OCI-LY1 (cell line): ENCODE measurements at regions not wholly inside any gene's neighbourhood (a gene's known extent, or its start where the extent isn't known, plus 50 kb on each side); places are given as distances from the start of the nearest gene placed in this dataset.

Experiments
- EZH2 ChIP-seq: fragments of 200-600 bp; sonication (generic), shearing (Covaris generic); IDR thresholded peaks from 2 replicates; pipeline ENCODE4 v1.8.0; 2017; ENCODE audit warnings: borderline replicate concordance, mixed run types, mild to moderate bottlenecking, antibody characterized with exemption, low read length, moderate library complexity, mixed read lengths
- TF ChIP-seq, protein P1 (sequence below): fragments of 200-600 bp; sonication (generic), shearing (Covaris generic); IDR thresholded peaks from 2 replicates; pipeline ENCODE4 v1.5.1; 2017; ENCODE audit warnings: mild to moderate bottlenecking, antibody characterized with exemption, low read length, moderate library complexity, mixed read lengths

DNA sequence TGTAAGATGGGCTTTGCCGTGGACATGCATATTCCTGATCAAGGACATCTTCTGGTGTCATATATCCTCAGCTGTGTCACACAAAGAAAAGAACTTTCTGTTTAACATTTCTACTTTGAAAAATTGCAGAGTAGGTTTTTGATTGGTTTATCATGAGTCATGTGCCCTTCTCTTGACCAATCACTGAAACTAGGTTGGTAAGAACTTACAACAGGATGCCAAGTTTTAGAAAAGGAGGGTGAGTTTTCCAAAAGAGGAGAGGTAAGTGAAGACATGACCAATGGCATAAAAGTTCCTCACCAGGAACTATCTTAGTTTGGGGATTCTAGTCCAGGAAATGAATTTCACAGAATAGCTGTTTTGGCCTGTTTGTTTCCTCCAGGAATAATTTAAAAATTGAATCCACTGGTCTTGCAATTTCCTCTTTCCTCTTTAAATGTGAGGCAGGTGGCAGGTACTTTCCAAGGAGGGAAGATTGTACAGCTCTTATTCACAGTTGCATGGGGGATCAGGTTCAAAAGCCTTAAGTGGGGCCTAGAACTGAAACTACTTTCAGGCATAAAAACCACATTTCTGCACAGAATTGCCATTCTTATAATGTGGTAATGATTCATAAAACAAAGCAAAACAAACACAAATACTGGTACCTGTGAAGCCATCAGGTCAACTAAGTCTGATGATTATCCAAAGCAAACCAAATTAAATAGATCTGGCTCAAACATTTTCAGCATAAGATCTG lies 1114.5 kb upstream of the LCORL start:
- TF ChIP-seq, protein P1, sequence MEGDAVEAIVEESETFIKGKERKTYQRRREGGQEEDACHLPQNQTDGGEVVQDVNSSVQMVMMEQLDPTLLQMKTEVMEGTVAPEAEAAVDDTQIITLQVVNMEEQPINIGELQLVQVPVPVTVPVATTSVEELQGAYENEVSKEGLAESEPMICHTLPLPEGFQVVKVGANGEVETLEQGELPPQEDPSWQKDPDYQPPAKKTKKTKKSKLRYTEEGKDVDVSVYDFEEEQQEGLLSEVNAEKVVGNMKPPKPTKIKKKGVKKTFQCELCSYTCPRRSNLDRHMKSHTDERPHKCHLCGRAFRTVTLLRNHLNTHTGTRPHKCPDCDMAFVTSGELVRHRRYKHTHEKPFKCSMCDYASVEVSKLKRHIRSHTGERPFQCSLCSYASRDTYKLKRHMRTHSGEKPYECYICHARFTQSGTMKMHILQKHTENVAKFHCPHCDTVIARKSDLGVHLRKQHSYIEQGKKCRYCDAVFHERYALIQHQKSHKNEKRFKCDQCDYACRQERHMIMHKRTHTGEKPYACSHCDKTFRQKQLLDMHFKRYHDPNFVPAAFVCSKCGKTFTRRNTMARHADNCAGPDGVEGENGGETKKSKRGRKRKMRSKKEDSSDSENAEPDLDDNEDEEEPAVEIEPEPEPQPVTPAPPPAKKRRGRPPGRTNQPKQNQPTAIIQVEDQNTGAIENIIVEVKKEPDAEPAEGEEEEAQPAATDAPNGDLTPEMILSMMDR = no peak
- no peak for TF ChIP-seq EZH2
